ENCODE measurements at regions not wholly inside any gene's neighbourhood (a gene's known extent, or its start where the extent isn't known, plus 50 kb on each side); places are given as distances from the start of the nearest gene placed in this dataset.
"Not testable (repeated sequence)": the region's sequence is repeated elsewhere in the genome, so short reads cannot be mapped to it uniquely, and the experiment has no call there.

DNA sequence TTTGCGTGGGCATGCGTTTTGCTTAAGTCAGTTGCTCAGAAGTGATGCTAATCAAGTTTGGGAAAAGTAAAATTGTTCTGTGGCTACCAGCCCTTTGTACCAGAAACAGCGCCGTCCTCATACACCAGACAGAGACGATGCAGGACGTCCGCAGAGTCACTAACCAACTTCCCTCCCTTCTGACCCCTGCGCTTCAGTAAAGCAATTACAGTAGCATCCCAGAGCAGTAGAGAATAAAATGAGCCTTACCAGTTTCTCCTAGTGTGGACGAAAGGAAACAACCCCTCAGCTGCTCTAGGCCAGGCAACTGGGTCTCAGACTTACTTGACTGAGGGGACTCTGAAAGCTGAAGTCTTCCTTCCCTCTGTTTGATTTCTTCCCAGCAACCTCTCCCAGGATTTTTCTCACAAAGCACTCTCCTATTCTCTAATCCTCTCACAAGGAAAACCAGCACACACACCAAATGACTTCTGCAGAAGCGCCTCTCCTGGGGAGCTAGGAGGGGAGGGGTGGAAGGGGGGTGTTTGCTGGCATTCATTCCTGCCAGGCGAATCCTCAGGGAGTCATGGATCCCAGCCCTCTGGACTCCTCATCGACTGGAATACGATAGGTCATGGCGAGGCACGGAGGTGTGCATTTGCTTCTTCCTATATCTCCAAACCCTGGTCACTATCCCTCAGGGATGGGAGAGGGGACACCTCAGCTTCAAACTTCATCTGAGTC is 56.0 kb upstream of the MID1 start:
- no peak overlapping the region for H3K4me2 ChIP-seq (ENCODE audit: low read length)
- no peaks in the 10 kb centered on the region for H3K9me3 ChIP-seq (ENCODE audit: control insufficient read depth, low read length)
- no peak overlapping the region for H2AFZ ChIP-seq
- H3K27me3 ChIP-seq (ENCODE audit: control insufficient read depth, insufficient read depth, low read length): no peaks in the 10 kb centered on the region
- TF ChIP-seq CTCF (IDR thresholded peaks at IDR 0.05): no peak
- H3K36me3 ChIP-seq (ENCODE audit: control insufficient read depth, insufficient read depth, low read length): no peaks in the 10 kb centered on the region
- no peak overlapping the region for H3K27ac ChIP-seq
- H3K9ac ChIP-seq: no peak overlapping the region
- H3K4me1 ChIP-seq: no peaks in the 10 kb centered on the region
- H3K79me2 ChIP-seq: no peaks in the 10 kb centered on the region
- no peak overlapping the region for H3K4me3 ChIP-seq (ENCODE audit: low read depth, low read length)

- H3K27ac ChIP-seq: no peak overlapping the region
- H3K79me2 ChIP-seq: no peaks in the 10 kb centered on the region
- H2AFZ ChIP-seq: no peak overlapping the region
- TF ChIP-seq CTCF (IDR thresholded peaks at IDR 0.05): no peak
- no peak overlapping the region for H3K4me2 ChIP-seq (ENCODE audit: low read length)
- H3K27me3 ChIP-seq (ENCODE audit: control insufficient read depth, insufficient read depth, low read length): no peaks in the 10 kb centered on the region
- no peak overlapping the region for H3K9ac ChIP-seq
- H3K4me1 ChIP-seq: no peaks in the 10 kb centered on the region
- no peaks in the 10 kb centered on the region for H3K36me3 ChIP-seq (ENCODE audit: control insufficient read depth, insufficient read depth, low read length)
- H3K9me3 ChIP-seq (ENCODE audit: control insufficient read depth, low read length): no peaks in the 10 kb centered on the region
- no peak overlapping the region for H3K4me3 ChIP-seq (ENCODE audit: low read depth, low read length)
Measured at GRCh38 chrX:10677490-10677889, 57.1 kb upstream of the MID1 start.

- Histone ChIP-seq H3K36me3 (ENCODE audit: control insufficient read depth, insufficient read depth, low read length) (no peaks in the 10 kb centered on the region), H3K9me3 (ENCODE audit: control insufficient read depth, low read length) (no peaks in the 10 kb centered on the region), H3K79me2 (no peaks in the 10 kb centered on the region), H3K4me1 (no peaks in the 10 kb centered on the region), H3K4me2 (ENCODE audit: low read length) (no peak overlapping the region), H2AFZ (no peak overlapping the region), H3K4me3 (ENCODE audit: low read depth, low read length) (no peak overlapping the region), H3K9ac (no peak overlapping the region), H3K27ac (no peak overlapping the region), H3K27me3 (ENCODE audit: control insufficient read depth, insufficient read depth, low read length) (no peaks in the 10 kb centered on the region)
- no peak for TF ChIP-seq CTCF (IDR thresholded peaks at IDR 0.05)
Measured at GRCh38 chrX:10679387-10679786, 59.0 kb upstream of the MID1 start.

DNA sequence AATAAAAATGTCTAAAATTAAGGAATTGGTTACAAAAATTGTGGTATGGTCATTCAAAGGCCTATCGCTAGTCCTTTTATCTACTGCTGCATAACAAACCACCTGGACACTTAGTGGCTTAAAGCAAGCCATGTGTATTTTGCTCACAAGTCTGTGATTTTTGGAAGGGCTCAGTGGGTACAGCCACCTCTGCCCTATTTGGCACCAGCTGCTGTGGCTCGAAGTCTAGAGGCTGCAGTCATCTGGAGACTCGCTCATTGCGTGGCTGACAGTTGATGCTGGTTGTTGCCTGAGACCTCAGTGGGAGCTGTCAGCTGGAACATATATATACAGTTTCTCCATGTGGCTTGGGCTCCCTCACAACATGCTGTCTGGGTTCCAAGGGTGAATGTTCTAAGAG is 60.8 kb upstream of the MID1 start:
- H3K4me1 ChIP-seq: no peaks in the 10 kb centered on the region
- no peak overlapping the region for H3K4me3 ChIP-seq (ENCODE audit: low read depth, low read length)
- no peaks in the 10 kb centered on the region for H3K9me3 ChIP-seq (ENCODE audit: control insufficient read depth, low read length)
- no peaks in the 10 kb centered on the region for H3K27me3 ChIP-seq (ENCODE audit: control insufficient read depth, insufficient read depth, low read length)
- H3K4me2 ChIP-seq (ENCODE audit: low read length): no peak overlapping the region
- no peak for TF ChIP-seq CTCF (IDR thresholded peaks at IDR 0.05)
- no peak overlapping the region for H2AFZ ChIP-seq
- H3K79me2 ChIP-seq: no peaks in the 10 kb centered on the region
- H3K27ac ChIP-seq: no peak overlapping the region
- H3K9ac ChIP-seq: no peak overlapping the region
- no peaks in the 10 kb centered on the region for H3K36me3 ChIP-seq (ENCODE audit: control insufficient read depth, insufficient read depth, low read length)

- not testable (repeated sequence) for H3K4me2 ChIP-seq (ENCODE audit: low read length); H3K9ac ChIP-seq
Measured at GRCh38 chrX:10683631-10684030, 63.2 kb upstream of the MID1 start.

More at GRCh38 chrX:10683631-10684030, 63.2 kb upstream of the MID1 start:
- H3K4me1 ChIP-seq; H3K9me3 ChIP-seq (ENCODE audit: control insufficient read depth, low read length); H3K27ac ChIP-seq; H3K27me3 ChIP-seq (ENCODE audit: control insufficient read depth, insufficient read depth, low read length); H2AFZ ChIP-seq; H3K4me3 ChIP-seq (ENCODE audit: low read depth, low read length); H3K36me3 ChIP-seq (ENCODE audit: control insufficient read depth, insufficient read depth, low read length); H3K79me2 ChIP-seq: not testable (repeated sequence)
